ENCODE measurements at regions not wholly inside any gene's neighbourhood (a gene's known extent, or its start where the extent isn't known, plus 50 kb on each side); places are given as distances from the start of the nearest gene placed in this dataset.

DNA sequence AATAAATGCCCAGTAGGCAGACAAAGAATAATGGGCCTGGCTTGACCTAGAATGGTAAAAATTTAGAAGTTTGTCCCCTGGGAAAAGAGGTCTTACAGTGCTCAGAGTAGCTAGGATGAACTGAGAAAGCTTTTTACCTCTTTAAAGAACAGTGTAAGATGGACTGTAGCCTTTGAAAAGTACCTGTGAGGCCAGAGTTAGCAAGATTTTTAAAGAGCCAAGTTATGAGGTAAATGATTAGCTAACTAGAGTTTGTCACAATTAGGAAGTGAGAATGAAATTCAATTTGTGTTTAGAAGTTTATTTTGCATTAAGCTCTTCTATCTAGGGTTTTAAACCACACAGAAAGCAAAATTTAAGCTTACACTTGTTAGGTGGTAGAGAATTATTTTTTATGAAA lies 480.9 kb downstream of the ZIC1 start:
- peaks cover 6% of the 10 kb centered on the region for H3K9me3 Mint-ChIP-seq (ENCODE audit: unreplicated experiment)
- H3K27me3 Mint-ChIP-seq (ENCODE audit: unreplicated experiment) = peaks cover 2% of the 10 kb centered on the region
- no peak overlapping the region for H3K27ac Mint-ChIP-seq (ENCODE audit: unreplicated experiment)
- no peak overlapping the region for H3K4me3 Mint-ChIP-seq (ENCODE audit: unreplicated experiment)
- DNase-seq = no peak
- TF ChIP-seq, protein P1, sequence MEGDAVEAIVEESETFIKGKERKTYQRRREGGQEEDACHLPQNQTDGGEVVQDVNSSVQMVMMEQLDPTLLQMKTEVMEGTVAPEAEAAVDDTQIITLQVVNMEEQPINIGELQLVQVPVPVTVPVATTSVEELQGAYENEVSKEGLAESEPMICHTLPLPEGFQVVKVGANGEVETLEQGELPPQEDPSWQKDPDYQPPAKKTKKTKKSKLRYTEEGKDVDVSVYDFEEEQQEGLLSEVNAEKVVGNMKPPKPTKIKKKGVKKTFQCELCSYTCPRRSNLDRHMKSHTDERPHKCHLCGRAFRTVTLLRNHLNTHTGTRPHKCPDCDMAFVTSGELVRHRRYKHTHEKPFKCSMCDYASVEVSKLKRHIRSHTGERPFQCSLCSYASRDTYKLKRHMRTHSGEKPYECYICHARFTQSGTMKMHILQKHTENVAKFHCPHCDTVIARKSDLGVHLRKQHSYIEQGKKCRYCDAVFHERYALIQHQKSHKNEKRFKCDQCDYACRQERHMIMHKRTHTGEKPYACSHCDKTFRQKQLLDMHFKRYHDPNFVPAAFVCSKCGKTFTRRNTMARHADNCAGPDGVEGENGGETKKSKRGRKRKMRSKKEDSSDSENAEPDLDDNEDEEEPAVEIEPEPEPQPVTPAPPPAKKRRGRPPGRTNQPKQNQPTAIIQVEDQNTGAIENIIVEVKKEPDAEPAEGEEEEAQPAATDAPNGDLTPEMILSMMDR (IDR thresholded peaks at IDR 0.05; ENCODE audit: partially characterized antibody, unreplicated experiment) = no peak
- no peaks in the 10 kb centered on the region for H3K4me1 Mint-ChIP-seq (ENCODE audit: low read depth, unreplicated experiment)
- no peaks in the 10 kb centered on the region for H3K36me3 Mint-ChIP-seq (ENCODE audit: unreplicated experiment)

DNA sequence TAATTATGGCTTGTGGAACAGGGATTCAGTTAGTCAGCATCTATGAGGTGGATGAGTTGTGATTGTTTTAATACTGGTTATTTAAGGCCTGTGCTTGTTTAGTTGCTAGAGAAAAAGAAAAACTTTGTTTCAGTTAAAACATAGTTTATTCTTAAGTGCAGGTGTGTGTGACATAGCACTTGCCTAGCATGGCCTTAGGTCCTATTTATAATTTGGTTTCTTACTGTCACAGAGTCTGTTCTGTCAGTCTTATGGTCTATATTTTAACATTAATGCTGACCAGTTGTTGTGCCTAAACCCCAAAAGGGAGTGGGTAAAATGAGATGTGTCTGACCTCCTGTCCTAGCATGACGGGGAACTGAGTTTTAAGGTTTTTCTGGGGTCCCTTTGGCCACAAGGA lies 486.3 kb downstream of the ZIC1 start:
- Mint-ChIP-seq H3K27me3 (ENCODE audit: unreplicated experiment) (peaks cover 2% of the 10 kb centered on the region), H3K9me3 (ENCODE audit: unreplicated experiment) (no peaks in the 10 kb centered on the region), H3K27ac (ENCODE audit: unreplicated experiment) (no peak overlapping the region), H3K4me3 (ENCODE audit: unreplicated experiment) (no peak overlapping the region), H3K36me3 (ENCODE audit: unreplicated experiment) (no peaks in the 10 kb centered on the region), H3K4me1 (ENCODE audit: low read depth, unreplicated experiment) (no peaks in the 10 kb centered on the region)
- no peak for DNase-seq
- TF ChIP-seq, protein P1 (IDR thresholded peaks at IDR 0.05; ENCODE audit: partially characterized antibody, unreplicated experiment) = no peak

DNA sequence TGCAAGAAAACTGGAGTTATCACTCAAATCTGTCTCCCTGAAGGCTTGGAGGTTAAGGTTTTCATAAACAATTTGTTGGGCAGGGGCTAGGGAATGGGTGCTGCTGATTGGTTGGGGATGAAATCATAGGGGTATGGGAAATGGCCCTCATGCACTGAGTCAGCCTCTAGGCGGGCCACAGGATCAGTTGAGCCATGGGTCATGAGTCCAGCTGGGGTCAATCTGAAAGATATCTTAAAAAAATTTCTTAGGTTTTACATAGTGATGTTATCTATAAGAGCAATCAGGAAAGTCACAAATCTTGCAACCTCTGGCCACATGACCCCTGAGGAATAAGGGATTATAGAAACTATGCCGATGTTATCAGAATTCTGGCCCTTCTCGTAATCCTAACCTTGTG lies 491.7 kb downstream of the ZIC1 start:
- TF ChIP-seq, protein P1 (IDR thresholded peaks at IDR 0.05; ENCODE audit: partially characterized antibody, unreplicated experiment) = no peak
- no peaks in the 10 kb centered on the region for H3K9me3 Mint-ChIP-seq (ENCODE audit: unreplicated experiment)

DNA sequence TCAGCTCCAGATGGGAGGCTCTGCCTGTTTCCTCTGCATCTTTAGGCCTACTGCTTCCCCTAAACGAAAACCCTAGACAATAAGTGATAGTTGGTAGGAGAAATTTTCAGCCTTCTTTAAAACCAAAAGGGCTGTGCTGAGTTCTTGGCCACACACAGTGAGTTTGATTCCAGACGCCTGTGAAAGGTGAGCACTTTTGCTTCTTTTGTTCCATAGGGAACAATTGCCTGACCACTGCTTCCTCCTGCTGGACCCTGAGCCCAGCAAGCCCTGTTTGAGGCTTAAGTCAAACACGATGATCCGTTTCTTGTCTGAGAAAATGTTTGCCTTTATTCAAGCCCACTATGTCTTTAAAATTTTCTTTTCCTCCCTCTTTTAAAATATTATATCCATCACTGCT lies 493.9 kb downstream of the ZIC1 start:
- Mint-ChIP-seq H3K4me1 (ENCODE audit: low read depth, unreplicated experiment) (no peaks in the 10 kb centered on the region), H3K9me3 (ENCODE audit: unreplicated experiment) (no peaks in the 10 kb centered on the region), H3K27ac (ENCODE audit: unreplicated experiment) (no peak overlapping the region), H3K27me3 (ENCODE audit: unreplicated experiment) (no peaks in the 10 kb centered on the region), H3K36me3 (ENCODE audit: unreplicated experiment) (no peaks in the 10 kb centered on the region), H3K4me3 (ENCODE audit: unreplicated experiment) (no peak overlapping the region)
- no peak for DNase-seq
- TF ChIP-seq, protein P1 (IDR thresholded peaks at IDR 0.05; ENCODE audit: partially characterized antibody, unreplicated experiment) = no peak

More for the DNA sequence above, 491.7 kb downstream of the ZIC1 start:
- Mint-ChIP-seq H3K27ac (ENCODE audit: unreplicated experiment) (no peak overlapping the region), H3K4me1 (ENCODE audit: low read depth, unreplicated experiment) (no peaks in the 10 kb centered on the region), H3K36me3 (ENCODE audit: unreplicated experiment) (no peaks in the 10 kb centered on the region), H3K27me3 (ENCODE audit: unreplicated experiment) (no peaks in the 10 kb centered on the region), H3K4me3 (ENCODE audit: unreplicated experiment) (no peak overlapping the region)
- DNase-seq = no peak

DNA sequence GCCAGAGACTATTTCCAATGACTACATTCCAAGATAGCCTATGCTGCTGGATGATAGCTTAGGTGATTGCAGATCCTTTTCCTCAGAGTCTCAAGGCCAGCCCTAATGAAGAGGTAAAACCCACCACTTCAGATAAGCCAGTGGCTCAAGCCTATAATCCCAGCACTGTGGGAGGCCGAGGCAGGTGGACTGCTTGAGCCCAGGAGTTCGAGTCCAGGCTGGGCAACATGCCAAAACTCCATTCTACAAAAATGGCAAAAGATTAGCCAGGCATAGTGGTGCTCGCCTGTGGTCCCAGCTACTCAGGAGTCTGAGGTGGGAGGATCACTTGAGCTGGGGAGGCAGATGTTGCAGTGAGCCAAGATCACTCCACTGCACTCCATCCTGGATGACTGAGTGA lies 495.3 kb downstream of the ZIC1 start:
- H3K4me1 Mint-ChIP-seq (ENCODE audit: low read depth, unreplicated experiment) = no peaks in the 10 kb centered on the region
- H3K9me3 Mint-ChIP-seq (ENCODE audit: unreplicated experiment) = no peaks in the 10 kb centered on the region
- no peak for DNase-seq
- H3K36me3 Mint-ChIP-seq (ENCODE audit: unreplicated experiment) = no peaks in the 10 kb centered on the region
- no peak overlapping the region for H3K4me3 Mint-ChIP-seq (ENCODE audit: unreplicated experiment)
- no peaks in the 10 kb centered on the region for H3K27me3 Mint-ChIP-seq (ENCODE audit: unreplicated experiment)
- TF ChIP-seq, protein P1 (IDR thresholded peaks at IDR 0.05; ENCODE audit: partially characterized antibody, unreplicated experiment) = no peak
- H3K27ac Mint-ChIP-seq (ENCODE audit: unreplicated experiment) = no peak overlapping the region
